Thyroid gland (tissue), 4 donors: ENCODE measurements at regions not wholly inside any gene's neighbourhood (a gene's known extent, or its start where the extent isn't known, plus 50 kb on each side); places are given as distances from the start of the nearest gene placed in this dataset.

Experiments
- DNase-seq, 2 donors: peaks; one replicate each; pipeline ENCODE4 v3.0.0-alpha.2; 2019
- H3K27ac ChIP-seq, 3 donors: fragments of 200-600 bp; sonication (generic); 1 replicate in 2 of 3; 2 replicates in 1 of 3; pipeline ENCODE4 v1.5.1; 2016 to 2019; ENCODE audit warnings: mild to moderate bottlenecking in 1 of 3, moderate library complexity in 1 of 3
- H3K27me3 ChIP-seq: fragments of 200-600 bp; sonication (generic); one replicate; pipeline ENCODE4 v1.5.1; 2019
- H3K36me3 ChIP-seq, 2 donors: fragments of 200-600 bp; sonication (generic); one replicate each; pipeline ENCODE4 v1.5.1; 2016 to 2019
- H3K4me1 ChIP-seq, 2 donors: fragments of 200-600 bp; sonication (generic); one replicate each; pipeline ENCODE4 v1.5.1; 2017 to 2019
- H3K4me3 ChIP-seq, 3 donors: fragments of 200-600 bp; sonication (generic); replicated peaks in 1 of 3; 1 replicate in 2 of 3; 2 replicates in 1 of 3; pipeline ENCODE4 v1.5.1; 2016; ENCODE audit warnings: mild to moderate bottlenecking in 1 of 3
- H3K9me3 ChIP-seq: fragments of 200-600 bp; sonication (generic); one replicate; pipeline ENCODE4 v1.5.1; 2017
- POLR2A ChIP-seq, 2 donors: fragments of 450-650 bp; IDR thresholded peaks; one replicate each; pipeline ENCODE4 v1.6.1; 2017; ENCODE audit warnings: antibody characterized with exemption in 2 of 2, mild to moderate bottlenecking in 2 of 2, moderate library complexity in 1 of 2
- WGBS, 2 donors: methylation state at CpG; one replicate each; pipeline ENCODE4 v1.1.5; 2017; 5-methylcytosine and 5-hydroxymethylcytosine counted together
- intact Hi-C: fragments of 100-400 bp; cut with DNase I; formaldehyde crosslinking; loops from one replicate; pipeline ENCODE4 v1.15.1; 2023
- TF ChIP-seq, protein P1 (sequence below), 6 experiments: fragments of 200-600 bp in 3 of 6; fragments of 450-650 bp in 3 of 6; sonication (generic) in 3 of 6; IDR thresholded peaks; one replicate each; pipeline ENCODE4 v1.5.1; 2016 to 2019; ENCODE audit warnings: antibody characterized with exemption in 6 of 6, mild to moderate bottlenecking in 2 of 6, inconsistent platforms in 1 of 6, moderate library complexity in 1 of 6

DNA sequence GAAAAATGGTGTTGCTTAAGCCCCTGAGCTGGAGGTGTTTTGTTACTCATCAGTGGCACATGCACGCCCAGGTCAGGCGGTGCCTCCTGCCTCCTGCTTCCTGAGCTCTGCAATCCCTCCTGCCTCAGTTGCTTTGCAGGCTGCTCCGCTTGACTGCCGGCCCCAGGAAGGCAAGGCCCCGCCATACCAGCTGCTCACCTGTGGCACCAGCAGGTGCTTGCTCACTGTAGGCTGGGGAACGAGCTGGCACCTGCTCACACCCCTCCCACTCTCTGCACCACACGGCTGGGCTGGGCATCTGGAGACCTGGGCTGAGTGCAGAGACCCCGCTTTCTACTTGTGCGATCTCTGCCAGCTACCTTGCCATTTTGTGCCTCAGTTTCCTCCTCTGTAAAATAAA, 200.2 kb downstream of the RBFOX3 start:
- no peaks in the 10 kb centered on the region for H3K27me3 ChIP-seq

DNA sequence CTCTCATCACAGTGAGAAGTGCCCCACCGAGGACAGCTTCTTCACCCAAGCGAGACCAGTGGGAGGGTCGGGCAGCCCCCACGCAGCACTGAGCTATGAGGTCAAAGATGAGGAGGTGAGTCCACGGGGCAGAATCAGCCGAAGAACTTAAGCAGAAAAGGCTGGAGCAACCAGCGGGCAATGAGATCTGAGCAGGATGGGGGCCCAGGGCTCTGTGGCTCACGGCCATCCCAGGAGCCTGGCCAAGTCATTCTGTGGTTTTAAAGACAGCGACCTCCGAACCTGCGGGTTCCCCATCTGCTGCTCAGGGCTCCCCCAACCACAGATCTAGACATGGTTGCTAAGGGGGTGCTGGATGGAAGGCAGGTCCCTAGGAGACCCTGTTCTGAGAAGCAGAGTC, 202.6 kb downstream of the RBFOX3 start:
- TF ChIP-seq, protein P1, sequence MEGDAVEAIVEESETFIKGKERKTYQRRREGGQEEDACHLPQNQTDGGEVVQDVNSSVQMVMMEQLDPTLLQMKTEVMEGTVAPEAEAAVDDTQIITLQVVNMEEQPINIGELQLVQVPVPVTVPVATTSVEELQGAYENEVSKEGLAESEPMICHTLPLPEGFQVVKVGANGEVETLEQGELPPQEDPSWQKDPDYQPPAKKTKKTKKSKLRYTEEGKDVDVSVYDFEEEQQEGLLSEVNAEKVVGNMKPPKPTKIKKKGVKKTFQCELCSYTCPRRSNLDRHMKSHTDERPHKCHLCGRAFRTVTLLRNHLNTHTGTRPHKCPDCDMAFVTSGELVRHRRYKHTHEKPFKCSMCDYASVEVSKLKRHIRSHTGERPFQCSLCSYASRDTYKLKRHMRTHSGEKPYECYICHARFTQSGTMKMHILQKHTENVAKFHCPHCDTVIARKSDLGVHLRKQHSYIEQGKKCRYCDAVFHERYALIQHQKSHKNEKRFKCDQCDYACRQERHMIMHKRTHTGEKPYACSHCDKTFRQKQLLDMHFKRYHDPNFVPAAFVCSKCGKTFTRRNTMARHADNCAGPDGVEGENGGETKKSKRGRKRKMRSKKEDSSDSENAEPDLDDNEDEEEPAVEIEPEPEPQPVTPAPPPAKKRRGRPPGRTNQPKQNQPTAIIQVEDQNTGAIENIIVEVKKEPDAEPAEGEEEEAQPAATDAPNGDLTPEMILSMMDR (IDR thresholded peaks at IDR 0.05): no peak
- no peak for TF ChIP-seq POLR2A (IDR thresholded peaks at IDR 0.05)
- H3K36me3 ChIP-seq: no peaks in the 10 kb centered on the region
- no peaks in the 10 kb centered on the region for H3K4me1 ChIP-seq
- no peaks in the 10 kb centered on the region for H3K9me3 ChIP-seq
- no peak for DNase-seq
- 41 to 43% methylated on average over 4 to 11 of the region's 11 CpGs for WGBS, 2 donors
- intact Hi-C loops: no loop called here
- H3K4me3 ChIP-seq: no peak overlapping the region
- H3K27me3 ChIP-seq: no peaks in the 10 kb centered on the region
- H3K27ac ChIP-seq: no peak overlapping the region

More for the DNA sequence above, 200.2 kb downstream of the RBFOX3 start:
- Histone ChIP-seq H3K4me3 (no peak overlapping the region), H3K27ac (no peak overlapping the region), H3K36me3 (no peaks in the 10 kb centered on the region), H3K9me3 (no peaks in the 10 kb centered on the region), H3K4me1 (peaks cover 0 to 3% of the 10 kb centered on the region in 2 donors)
- DNase-seq: no peak
- intact Hi-C loops: no loop called here
- 75 to 88% methylated on average over 9 of the region's 9 CpGs for WGBS, 2 donors
- no peak for TF ChIP-seq POLR2A (IDR thresholded peaks at IDR 0.05)
- TF ChIP-seq, protein P1 (IDR thresholded peaks at IDR 0.05): no peak

DNA sequence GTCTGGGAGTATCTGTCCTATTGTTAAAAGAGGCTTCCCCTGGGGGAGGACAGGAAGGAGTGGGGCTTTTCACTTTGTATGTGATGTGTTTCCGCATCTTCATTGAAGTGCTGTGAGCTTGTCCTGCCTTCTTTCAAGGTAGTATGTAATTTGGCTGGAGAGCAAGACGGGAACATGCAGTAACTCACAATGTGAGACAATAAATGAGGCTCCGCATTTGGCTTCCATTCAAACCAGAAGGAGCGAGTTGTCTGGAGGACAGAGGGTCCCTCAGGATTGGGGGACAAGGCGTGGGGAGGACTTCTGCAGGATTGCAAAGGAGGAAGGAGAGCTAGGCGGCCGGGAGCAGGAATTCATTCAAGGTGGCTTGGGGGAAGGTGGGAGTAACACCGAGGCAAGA, 203.5 kb downstream of the RBFOX3 start:
- Histone ChIP-seq H3K36me3 (no peaks in the 10 kb centered on the region), H3K4me1 (no peaks in the 10 kb centered on the region), H3K9me3 (no peaks in the 10 kb centered on the region), H3K27me3 (no peaks in the 10 kb centered on the region), H3K4me3 (no peak overlapping the region), H3K27ac (no peak overlapping the region)
- DNase-seq: no peak
- intact Hi-C loops: no loop called here
- TF ChIP-seq, protein P1 (IDR thresholded peaks at IDR 0.05): no peak
- TF ChIP-seq POLR2A (IDR thresholded peaks at IDR 0.05): no peak
- WGBS, 2 donors: 40 to 54% methylated on average over 8 of the region's 8 CpGs

DNA sequence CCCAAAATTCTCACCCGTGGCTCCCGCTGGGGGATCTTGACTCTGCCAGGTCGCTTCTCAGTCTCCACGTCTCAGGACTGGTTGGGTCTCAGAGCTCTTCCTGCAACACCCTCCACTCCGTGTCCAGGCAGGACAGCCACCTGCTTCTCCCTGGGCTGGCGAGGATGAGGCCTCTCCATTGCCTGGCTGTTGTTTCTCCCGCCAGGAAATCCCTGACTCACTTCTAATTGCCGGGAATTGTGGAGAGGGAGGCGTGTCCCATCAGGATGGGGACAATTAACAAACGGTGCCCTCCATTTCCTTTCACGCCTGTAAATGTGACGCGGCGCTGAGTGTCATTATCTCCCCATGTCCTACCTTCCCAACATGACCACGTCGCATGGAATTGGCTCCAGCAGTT, 204.5 kb downstream of the RBFOX3 start:
- 60 to 63% methylated on average over 16 of the region's 16 CpGs for WGBS, 2 donors
- Histone ChIP-seq H3K36me3 (no peaks in the 10 kb centered on the region), H3K27me3 (no peaks in the 10 kb centered on the region), H3K4me3 (no peak overlapping the region), H3K27ac (no peak overlapping the region), H3K9me3 (no peaks in the 10 kb centered on the region), H3K4me1 (no peaks in the 10 kb centered on the region)
- TF ChIP-seq POLR2A (IDR thresholded peaks at IDR 0.05): no peak
- TF ChIP-seq, protein P1 (IDR thresholded peaks at IDR 0.05): no peak
- intact Hi-C loops: no loop called here
- no peak for DNase-seq

DNA sequence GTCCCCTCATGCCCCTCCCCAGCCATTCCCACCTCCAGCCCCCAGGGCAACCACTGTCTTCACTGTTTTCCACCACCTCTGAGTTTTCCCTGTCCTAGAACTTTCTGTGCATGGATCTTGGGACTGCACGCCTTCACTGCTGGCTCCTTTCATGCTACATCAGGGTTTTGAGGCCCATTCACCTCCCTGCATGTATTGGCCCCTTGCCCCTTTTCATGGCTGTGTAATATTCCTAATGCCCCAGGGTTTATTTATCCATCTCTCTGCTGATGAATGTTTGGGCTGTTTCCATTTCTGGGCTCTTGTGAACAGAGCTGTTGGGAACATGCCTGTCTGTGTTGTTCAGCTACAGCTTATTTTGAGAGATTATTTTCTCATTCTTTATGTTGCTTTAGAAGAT, 205.0 kb downstream of the RBFOX3 start:
- WGBS, 2 donors: 75 to 83% methylated on average over 1 of the region's 1 CpG
- intact Hi-C loops: no loop called here
- Histone ChIP-seq H3K4me1 (peaks cover 0 to under 1% of the 10 kb centered on the region in 2 donors), H3K27ac (no peak overlapping the region), H3K4me3 (no peak overlapping the region), H3K27me3 (no peaks in the 10 kb centered on the region), H3K9me3 (no peaks in the 10 kb centered on the region), H3K36me3 (no peaks in the 10 kb centered on the region)
- DNase-seq: no peak
- TF ChIP-seq, protein P1 (IDR thresholded peaks at IDR 0.05): no peak
- no peak for TF ChIP-seq POLR2A (IDR thresholded peaks at IDR 0.05)
